Rectal smooth muscle tissue (tissue), 1 donor: ENCODE measurements at regions not wholly inside any gene's neighbourhood (a gene's known extent, or its start where the extent isn't known, plus 50 kb on each side); places are given as distances from the start of the nearest gene placed in this dataset.
"Not testable (repeated sequence)": the region's sequence is repeated elsewhere in the genome, so short reads cannot be mapped to it uniquely, and the experiment has no call there.

Experiments
- H3K27ac ChIP-seq: one replicate; pipeline ENCODE4 v1.7.0; 2013; ENCODE audit warnings: low read depth, low read length, inconsistent platforms
- H3K27me3 ChIP-seq: one replicate; pipeline ENCODE4 v1.7.0; 2013; ENCODE audit warnings: low read length; ENCODE audit not compliant: control insufficient read depth, insufficient read depth
- H3K36me3 ChIP-seq: one replicate; pipeline ENCODE4 v1.7.0; 2013; ENCODE audit warnings: low read length; ENCODE audit not compliant: control insufficient read depth, insufficient read depth
- H3K4me1 ChIP-seq: one replicate; pipeline ENCODE4 v1.7.0; 2013; ENCODE audit warnings: low read length; ENCODE audit not compliant: control insufficient read depth, insufficient read depth
- H3K4me3 ChIP-seq: one replicate; pipeline ENCODE4 v1.7.0; 2013; ENCODE audit warnings: low read length
- H3K9ac ChIP-seq: one replicate; pipeline ENCODE4 v1.7.0; 2013; ENCODE audit warnings: low read length

GRCh38 chr2:175804122-175804521, 197.9 kb downstream of the LNPK start:
- H3K4me3 ChIP-seq: no peak overlapping the region
- H3K36me3 ChIP-seq: no peaks in the 10 kb centered on the region
- H3K27me3 ChIP-seq: no peaks in the 10 kb centered on the region
- H3K9ac ChIP-seq: no peak overlapping the region
- H3K4me1 ChIP-seq: no peaks in the 10 kb centered on the region
- H3K27ac ChIP-seq: no peak overlapping the region

GRCh38 chr2:175796422-175796821, 205.6 kb downstream of the LNPK start:
- H3K36me3 ChIP-seq, H3K4me1 ChIP-seq, H3K9ac ChIP-seq, H3K4me3 ChIP-seq, H3K27ac ChIP-seq, H3K27me3 ChIP-seq: not testable (repeated sequence)

DNA sequence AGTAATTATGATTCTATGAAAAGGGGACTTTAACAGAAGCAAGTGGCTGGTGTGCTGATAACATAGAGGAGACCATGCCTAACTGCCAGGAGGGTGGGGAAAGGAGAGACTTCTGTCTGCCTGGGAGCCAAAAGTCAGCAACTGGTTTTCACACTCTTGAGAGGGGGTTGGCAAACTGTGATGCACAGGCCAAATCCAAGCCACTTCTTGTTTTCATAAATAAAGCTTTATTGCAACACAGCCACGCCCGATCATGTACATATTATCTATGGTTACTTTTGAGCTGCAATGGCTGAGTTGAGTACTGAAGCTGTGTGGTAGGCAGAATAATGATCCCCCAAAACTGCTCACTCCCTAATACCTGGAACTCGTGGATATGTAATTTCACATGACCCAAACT, 208.4 kb downstream of the LNPK start:
- H3K27ac ChIP-seq: no peak overlapping the region
- no peaks in the 10 kb centered on the region for H3K36me3 ChIP-seq
- no peaks in the 10 kb centered on the region for H3K27me3 ChIP-seq
- peaks cover 3% of the 10 kb centered on the region for H3K4me1 ChIP-seq
- H3K9ac ChIP-seq: no peak overlapping the region
- no peak overlapping the region for H3K4me3 ChIP-seq

DNA sequence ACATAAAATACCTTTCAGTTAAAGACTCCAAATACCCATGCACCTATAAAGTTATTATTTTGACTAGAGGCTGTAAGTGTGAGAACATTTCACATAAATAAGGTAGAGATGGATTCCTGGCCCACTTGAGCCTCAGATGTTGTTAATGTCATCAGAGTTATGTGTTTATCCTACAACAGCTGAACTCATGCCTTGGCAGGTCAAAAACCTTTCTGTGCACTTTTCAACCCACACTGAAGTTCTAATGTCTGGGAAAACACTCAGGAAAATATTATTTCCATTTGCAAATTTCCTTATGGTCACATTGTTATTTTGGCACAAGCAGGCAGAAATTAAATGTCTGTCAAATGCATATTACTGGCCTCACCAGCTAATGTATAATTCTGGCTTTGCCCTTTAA, 209.2 kb downstream of the LNPK start:
- H3K36me3 ChIP-seq: no peaks in the 10 kb centered on the region
- H3K27me3 ChIP-seq: no peaks in the 10 kb centered on the region
- no peak overlapping the region for H3K9ac ChIP-seq
- peaks cover 3% of the 10 kb centered on the region for H3K4me1 ChIP-seq
- H3K4me3 ChIP-seq: no peak overlapping the region
- no peak overlapping the region for H3K27ac ChIP-seq

DNA sequence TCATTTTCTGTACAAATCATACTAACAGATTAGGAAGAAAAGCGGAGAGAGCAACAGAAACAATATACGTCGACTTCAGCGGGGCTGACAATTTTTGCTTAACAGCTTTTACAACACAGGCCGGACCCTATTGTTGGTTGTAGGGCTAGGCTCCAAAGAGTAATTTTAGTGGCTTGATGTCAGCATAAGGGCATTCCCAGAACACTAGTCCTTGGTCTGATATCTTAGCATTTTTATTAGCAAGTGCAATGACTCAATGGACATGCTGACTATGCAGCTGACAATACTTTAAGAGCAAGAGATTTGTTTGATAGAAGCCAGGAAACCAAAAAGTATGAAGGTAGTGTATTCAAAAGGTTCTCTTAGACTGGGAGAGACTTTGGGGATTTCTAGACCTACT, 209.9 kb downstream of the LNPK start:
- Histone ChIP-seq H3K36me3 (no peaks in the 10 kb centered on the region), H3K4me3 (no peak overlapping the region), H3K4me1 (peaks cover 3% of the 10 kb centered on the region), H3K27me3 (no peaks in the 10 kb centered on the region), H3K9ac (no peak overlapping the region), H3K27ac (no peak overlapping the region)

- H3K4me1 ChIP-seq: no peaks in the 10 kb centered on the region
- no peaks in the 10 kb centered on the region for H3K27me3 ChIP-seq
- no peak overlapping the region for H3K4me3 ChIP-seq
- H3K9ac ChIP-seq: no peak overlapping the region
- no peak overlapping the region for H3K27ac ChIP-seq
- H3K36me3 ChIP-seq: no peaks in the 10 kb centered on the region
These were observed 215.5 kb downstream of the LNPK start for GRCh38 chr2:175786471-175787124.

GRCh38 chr2:175777337-175777736, 224.7 kb downstream of the LNPK start:
- not testable (repeated sequence) for H3K4me1 ChIP-seq, H3K9ac ChIP-seq, H3K27me3 ChIP-seq, H3K4me3 ChIP-seq, H3K27ac ChIP-seq, H3K36me3 ChIP-seq

DNA sequence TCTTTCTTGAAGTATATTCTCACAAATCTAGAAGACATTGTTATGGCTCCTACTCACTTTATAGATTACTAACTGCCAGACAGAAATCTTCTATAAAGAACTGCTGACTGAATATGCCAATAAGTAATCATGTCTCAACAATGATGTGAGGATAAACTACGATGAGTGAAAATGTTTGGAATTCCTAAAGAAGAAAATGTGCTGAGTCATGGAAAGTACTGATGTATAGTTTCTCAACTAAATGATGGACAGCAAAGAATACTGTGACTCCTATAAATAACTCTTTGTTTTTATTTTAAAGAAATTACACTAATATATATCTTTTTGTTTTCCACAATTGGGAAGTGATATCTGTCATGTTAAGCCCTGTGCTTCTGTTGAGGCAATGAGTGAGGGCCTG, 232.9 kb downstream of the LNPK start:
- Histone ChIP-seq H3K27me3 (no peaks in the 10 kb centered on the region), H3K4me1 (no peaks in the 10 kb centered on the region), H3K27ac (no peak overlapping the region), H3K4me3 (no peak overlapping the region), H3K36me3 (no peaks in the 10 kb centered on the region), H3K9ac (no peak overlapping the region)

DNA sequence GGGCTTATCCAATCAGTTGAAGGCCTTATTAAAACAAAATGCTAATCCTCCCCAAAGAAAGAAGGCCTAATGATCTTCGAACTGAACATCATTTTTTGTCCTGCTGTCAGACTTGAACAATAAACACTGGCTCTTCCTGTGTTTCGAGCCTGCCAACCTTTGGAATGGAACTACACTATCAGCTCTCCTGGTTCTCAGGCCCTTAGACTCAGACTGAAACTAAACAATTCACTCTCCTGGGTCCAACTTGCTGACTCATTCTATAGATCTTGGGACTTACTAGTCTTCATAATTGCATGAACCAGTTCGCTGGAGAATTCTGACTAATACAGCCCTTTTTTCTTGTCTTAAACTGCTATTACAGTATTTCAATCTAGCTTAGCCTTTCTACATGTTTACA, 235.2 kb downstream of the LNPK start:
- H3K36me3 ChIP-seq: no peaks in the 10 kb centered on the region
- no peak overlapping the region for H3K9ac ChIP-seq
- no peak overlapping the region for H3K27ac ChIP-seq
- no peaks in the 10 kb centered on the region for H3K27me3 ChIP-seq
- no peak overlapping the region for H3K4me3 ChIP-seq
- no peaks in the 10 kb centered on the region for H3K4me1 ChIP-seq

DNA sequence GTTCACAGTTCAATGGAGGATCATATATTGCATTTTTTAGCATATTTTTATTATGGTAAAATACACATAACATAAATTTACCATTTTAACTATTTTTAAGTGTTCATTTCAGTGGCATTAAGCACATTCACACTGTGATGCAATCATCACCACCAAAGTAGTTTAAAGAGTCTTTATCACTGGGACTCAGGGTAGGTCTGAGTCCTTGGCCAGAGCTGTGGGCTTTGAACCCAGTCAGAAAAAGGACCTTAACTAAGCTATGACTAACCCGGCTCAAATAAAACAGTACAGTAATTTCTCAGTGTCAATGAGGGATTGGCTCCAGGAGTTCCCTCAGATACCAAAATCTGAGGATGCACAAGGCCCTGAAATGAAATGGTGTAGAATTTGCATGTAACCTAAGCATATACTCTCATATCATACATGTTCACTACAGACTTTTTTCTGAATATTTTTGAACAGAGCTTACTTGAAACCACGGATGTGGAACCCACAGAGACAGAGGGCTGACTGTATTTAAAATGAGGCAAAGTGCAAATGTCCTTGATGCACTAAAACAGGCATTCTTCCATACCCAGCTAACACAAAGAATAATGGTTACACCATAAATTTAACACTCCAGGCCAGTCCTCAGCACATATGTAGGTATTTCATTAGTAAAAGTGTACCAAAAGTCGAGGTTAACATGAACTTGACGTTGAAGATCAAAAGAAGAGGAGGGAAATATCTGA, 246.2 kb downstream of the LNPK start:
- H3K4me1 ChIP-seq: no peaks in the 10 kb centered on the region
- no peak overlapping the region for H3K27ac ChIP-seq
- no peaks in the 10 kb centered on the region for H3K36me3 ChIP-seq
- no peak overlapping the region for H3K4me3 ChIP-seq
- H3K9ac ChIP-seq: no peak overlapping the region
- no peaks in the 10 kb centered on the region for H3K27me3 ChIP-seq

GRCh38 chr2:175755169-175755568, 246.9 kb downstream of the LNPK start:
- Histone ChIP-seq H3K27me3 (no peaks in the 10 kb centered on the region), H3K36me3 (no peaks in the 10 kb centered on the region), H3K9ac (no peak overlapping the region), H3K4me3 (no peak overlapping the region), H3K4me1 (no peaks in the 10 kb centered on the region), H3K27ac (no peak overlapping the region)

DNA sequence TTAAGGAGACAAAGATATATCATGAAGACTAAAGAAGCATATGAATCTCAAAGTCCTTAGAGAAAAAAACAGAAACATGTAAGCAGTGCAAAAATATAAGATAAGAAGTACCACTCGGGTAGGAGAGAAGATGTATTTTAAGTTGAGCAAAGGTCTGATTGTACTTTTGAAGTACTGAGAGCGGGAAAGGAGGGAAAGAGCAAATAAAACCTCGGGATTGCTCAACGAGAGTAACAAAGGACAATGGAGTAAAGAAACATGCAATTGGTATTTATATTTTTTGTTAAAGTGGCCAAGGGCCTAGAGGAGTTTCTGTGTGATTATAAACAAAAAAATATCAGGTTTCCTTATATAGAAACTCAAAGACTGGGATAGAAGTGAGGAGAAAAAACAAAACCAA, 251.9 kb downstream of the LNPK start:
- H3K4me3 ChIP-seq: no peak overlapping the region
- H3K27ac ChIP-seq: no peak overlapping the region
- no peaks in the 10 kb centered on the region for H3K36me3 ChIP-seq
- no peaks in the 10 kb centered on the region for H3K4me1 ChIP-seq
- H3K27me3 ChIP-seq: no peaks in the 10 kb centered on the region
- no peak overlapping the region for H3K9ac ChIP-seq

- no peaks in the 10 kb centered on the region for H3K27me3 ChIP-seq
- no peaks in the 10 kb centered on the region for H3K36me3 ChIP-seq
- H3K9ac ChIP-seq: no peak overlapping the region
- no peaks in the 10 kb centered on the region for H3K4me1 ChIP-seq
- H3K27ac ChIP-seq: no peak overlapping the region
- H3K4me3 ChIP-seq: no peak overlapping the region
These were observed 256.2 kb downstream of the LNPK start for GRCh38 chr2:175745911-175746310.
